ENCODE measurements at regions not wholly inside any gene's neighbourhood (a gene's known extent, or its start where the extent isn't known, plus 50 kb on each side); places are given as distances from the start of the nearest gene placed in this dataset.
"Not testable (repeated sequence)": the region's sequence is repeated elsewhere in the genome, so short reads cannot be mapped to it uniquely, and the experiment has no call there.

DNA sequence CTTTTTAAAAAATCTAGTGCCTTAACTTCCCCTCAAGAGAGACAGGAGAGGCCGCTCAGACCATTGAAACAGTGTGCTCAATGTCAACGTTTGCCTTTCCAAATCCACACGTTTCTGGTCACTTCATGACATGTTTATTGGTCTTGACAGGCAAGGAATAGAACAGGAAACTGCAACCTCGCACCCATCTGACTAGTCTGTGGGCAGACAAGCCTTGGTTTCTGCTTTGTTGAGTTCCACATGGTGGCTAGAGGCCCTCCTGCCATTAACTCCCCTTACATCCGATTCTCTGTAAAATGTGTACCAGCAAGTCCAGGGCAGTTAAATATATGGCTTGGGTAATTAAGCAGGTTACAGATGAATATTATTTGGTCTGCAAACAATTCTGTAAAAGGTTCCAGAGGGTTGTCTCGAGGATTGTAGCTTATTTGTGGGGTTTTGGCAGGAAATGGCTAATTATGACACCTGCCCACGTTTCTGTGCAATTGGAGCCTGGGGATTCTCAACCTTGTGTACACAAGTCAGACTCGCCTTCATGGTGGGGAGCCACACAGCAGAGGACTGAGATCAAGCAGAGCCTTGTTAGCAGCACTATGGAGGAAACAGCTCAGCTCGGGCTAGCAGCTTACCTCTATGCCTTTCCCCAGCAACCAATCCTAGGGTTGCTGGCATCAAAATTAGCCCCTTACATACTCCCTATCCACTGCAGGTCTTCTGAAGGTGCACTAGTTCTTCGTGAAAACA lies 317.5 kb upstream of the IGF1R start:
- no peak for DNase-seq

DNA sequence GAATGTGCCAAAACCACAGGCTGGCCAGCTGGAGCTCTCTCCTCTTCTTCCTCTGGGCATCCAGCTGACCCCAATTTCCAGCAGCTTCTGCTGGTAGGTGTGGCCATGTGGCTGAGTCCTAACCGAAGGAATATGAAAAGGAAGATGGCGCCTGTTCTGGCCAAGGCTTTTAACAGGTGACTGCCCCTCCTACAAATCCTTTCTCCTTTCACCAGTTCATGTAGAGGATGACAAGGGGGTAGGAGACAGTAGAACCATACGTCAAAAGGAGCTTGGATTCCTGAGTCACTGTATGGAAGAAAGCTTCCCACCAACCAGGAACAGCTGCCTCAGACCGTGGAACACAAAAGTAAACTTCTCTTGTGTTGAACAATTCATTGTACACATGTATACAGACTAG lies 316.7 kb upstream of the IGF1R start:
- DNase-seq: no peak

- no peak for DNase-seq
These were observed 315.1 kb upstream of the IGF1R start for GRCh38 chr15:98333251-98333650.

- no peak for DNase-seq
These were observed 305.4 kb upstream of the IGF1R start for GRCh38 chr15:98342911-98343310.

GRCh38 chr15:98344591-98344990 lies 303.7 kb upstream of the IGF1R start:
- DNase-seq: no peak

DNA sequence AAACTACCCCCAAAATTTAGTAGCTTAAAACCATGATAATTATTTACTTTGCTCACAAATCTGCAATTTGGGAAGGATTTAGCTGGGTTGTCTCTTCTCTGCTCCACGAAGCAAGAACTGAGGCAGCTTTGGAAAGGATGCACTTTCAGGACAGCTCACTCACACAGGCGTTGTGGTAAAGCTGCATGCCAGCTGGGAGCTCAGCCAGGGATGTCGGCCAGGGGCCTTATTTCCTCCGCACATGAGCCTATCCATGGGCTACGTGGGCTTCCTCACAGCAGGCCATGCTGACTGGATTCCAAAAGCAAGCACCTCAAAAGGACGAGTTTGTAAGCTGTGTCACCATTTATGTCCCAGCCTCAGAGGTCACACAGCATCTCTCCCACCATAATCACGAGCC lies 301.3 kb upstream of the IGF1R start:
- no peak for DNase-seq

- no peak for DNase-seq
These were observed 300.5 kb upstream of the IGF1R start for GRCh38 chr15:98347866-98348265.

DNA sequence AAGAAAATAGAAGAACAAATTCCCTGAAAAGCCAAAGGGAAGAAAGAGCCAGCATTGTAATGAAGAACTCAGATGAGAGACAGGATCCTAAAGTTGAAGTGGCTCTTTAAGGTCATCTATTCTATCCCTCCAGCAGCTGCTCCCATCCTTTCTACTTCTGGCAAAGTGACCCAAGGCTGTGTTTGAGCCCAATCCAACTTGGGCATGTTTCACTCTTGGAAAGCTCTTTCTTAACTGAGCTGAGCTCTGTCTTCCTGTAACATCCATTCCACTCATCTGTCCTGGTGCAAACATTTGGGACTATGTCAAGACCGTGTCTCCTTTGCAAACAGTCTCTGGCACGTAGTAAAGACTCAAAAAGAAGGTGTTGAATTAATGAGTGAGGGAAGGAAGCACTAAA lies 298.1 kb upstream of the IGF1R start:
- DNase-seq: no peak

GRCh38 chr15:98358274-98358673 lies 290.1 kb upstream of the IGF1R start:
- not testable (repeated sequence) for DNase-seq

GRCh38 chr15:98358971-98359370 lies 289.4 kb upstream of the IGF1R start:
- no peak for DNase-seq

DNA sequence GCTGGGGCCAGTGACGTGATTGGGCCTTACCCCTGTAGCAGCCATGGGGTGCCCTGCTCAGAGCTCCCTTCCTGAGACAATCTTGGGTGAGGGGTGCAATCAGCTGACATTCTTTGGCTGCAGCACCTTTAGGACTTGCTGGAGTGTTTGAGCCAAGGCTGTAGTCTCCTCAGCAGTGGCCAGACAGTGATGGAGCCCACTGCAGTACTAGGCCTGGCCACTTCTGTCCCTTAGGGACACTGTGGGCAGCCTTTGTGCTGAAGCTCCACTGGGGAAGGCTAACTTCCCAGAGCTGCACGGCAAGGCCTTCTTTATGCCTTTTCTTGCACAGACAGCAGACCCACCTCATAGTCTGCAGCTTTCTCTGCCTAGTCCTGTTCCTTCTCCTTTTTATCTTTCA lies 284.9 kb upstream of the IGF1R start:
- no peak for DNase-seq

DNA sequence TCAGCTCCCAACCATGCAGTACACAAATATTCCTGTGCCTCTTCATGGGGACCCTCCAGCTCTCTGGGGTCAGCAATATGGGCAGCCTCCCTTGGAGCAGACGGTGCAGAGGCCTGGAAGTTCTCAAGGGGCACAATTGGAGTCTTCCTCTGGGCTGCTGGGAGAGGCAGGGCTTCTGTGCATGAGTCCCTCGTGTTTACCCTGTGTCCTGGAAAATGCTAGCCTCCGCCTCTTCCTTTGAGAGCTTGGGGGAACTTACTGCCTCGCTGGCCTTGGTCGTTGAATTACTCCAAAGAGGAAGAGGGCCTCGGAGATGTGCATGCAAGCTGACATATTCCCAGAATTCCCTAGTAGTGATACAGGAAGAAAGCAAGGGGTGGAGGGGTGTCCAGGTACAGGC lies 284.4 kb upstream of the IGF1R start:
- no peak for DNase-seq

DNA sequence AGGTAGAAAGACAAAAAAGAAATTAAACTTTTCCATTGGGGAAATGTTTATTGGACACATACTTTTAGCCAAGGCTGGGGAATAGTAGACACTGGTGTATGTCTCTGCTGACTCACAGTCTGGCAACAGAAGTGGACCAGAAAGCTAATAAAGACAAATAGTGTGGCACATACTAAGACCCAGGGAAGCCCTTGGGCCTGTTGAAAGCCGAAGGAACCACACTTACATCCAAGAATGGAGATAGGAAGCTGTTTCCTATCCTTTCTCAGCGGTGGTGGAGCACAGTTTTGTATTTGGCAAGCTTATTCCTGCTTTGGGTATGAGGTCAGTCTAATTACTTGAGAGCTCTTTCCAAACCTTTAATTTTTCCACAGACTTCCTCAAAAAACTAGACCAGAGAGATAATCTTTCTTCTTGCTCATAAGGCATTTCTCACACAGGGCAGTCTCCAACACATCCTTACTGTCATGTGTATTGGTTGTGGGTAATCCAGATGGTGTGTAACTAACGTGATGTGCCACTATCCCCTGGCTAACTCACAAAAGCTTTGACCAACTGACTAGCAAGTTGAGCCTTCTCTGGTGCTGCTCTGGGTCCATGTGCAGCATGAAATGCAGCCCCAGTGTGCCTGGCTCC lies 279.1 kb upstream of the IGF1R start:
- DNase-seq: no peak

- DNase-seq: no peak
These were observed 272.6 kb upstream of the IGF1R start for GRCh38 chr15:98375513-98376340.

- DNase-seq: no peak
These were observed 267.6 kb upstream of the IGF1R start for GRCh38 chr15:98380721-98381120.

- no peak for DNase-seq
These were observed 266.9 kb upstream of the IGF1R start for GRCh38 chr15:98381446-98381845.

DNA sequence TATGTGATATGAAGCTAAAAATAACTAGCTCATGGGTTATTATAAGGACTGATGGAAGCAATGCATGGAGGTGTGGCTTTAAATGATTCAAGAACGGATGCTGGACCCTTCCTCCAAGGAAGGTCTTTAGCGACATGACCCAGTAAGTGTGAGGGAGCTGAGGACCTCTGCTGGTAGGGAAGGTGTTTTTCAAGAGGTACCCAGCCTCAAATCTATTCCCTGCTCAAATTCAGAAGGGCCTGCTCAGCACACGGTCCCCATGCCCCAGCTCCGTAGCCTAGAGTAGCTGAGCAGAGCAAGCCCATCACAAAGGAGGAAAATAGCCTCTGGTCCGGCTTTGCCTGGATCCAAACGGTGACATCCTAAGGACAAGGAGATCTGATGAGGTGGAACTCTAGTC lies 266.2 kb upstream of the IGF1R start:
- no peak for DNase-seq

- DNase-seq: no peak
These were observed 264.8 kb upstream of the IGF1R start for GRCh38 chr15:98383571-98383970.

GRCh38 chr15:98384328-98385029 lies 263.9 kb upstream of the IGF1R start:
- no peak for DNase-seq

DNA sequence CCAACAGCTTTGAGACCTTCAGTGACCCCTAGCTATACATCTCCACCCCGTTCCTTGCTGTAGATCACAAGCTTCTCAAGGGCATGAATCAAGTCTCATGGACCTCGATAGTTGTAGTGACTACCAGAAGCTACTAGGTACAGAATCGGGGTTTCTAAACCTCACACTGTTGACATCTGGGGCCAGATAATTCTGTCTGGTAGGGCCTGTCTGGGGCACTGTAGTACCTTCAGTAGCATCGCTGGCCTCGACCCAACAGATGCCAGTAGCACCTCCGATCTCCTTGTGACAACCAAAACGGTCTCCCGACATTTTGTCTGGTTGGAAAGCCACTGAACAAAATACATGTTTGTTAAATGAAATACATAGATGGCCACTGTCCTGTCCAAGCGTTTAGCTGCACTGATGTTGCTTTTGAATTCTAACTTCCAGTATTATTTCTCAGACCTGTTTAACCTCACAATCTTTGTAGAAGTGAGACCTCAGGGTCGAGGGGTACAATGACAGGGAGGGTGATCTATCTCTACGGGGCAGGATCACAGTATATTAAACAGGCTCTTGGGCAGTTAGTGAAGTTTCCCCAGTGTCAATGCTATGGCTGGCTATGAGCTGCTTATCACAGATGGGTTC lies 262.5 kb upstream of the IGF1R start:
- DNase-seq: no peak

- no peak for DNase-seq
These were observed 261.8 kb upstream of the IGF1R start for GRCh38 chr15:98386561-98386960.

DNA sequence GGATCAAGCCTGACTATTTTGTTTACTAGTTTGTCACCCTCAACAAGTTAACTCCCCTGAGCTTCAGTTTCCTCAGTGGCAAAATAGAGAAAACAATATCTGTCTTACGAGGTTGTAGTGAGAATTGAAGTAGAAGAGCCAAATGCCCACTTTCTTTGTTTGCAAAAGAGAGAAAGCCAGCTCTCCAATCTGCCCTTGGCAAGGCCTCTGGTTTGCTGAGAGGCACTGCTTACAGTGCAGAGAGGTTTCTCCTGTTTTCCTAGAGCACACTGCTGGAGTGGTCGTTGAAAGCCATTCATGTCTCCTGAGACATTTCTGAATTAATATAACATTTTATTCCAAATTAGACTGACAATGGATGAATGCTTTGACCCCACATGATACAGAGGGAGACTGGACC lies 260.5 kb upstream of the IGF1R start:
- no peak for DNase-seq
